Body of pancreas (tissue), 4 donors: ENCODE measurements at regions not wholly inside any gene's neighbourhood (a gene's known extent, or its start where the extent isn't known, plus 50 kb on each side); places are given as distances from the start of the nearest gene placed in this dataset.

Experiments
- ATAC-seq: fragments of 150-250 bp; one replicate; pipeline ENCODE4 v1.9.1; 2016
- DNase-seq, 4 donors: peaks; one replicate each; pipeline ENCODE4 v3.0.0-alpha.2; 2019
- H3K27ac ChIP-seq, 4 donors: fragments of 200-600 bp; sonication (generic); 1 replicate in 3 of 4; 2 replicates in 1 of 4; pipeline versions ENCODE4 v1.5.1 to v1.6.1; 2016 to 2019; ENCODE audit warnings: mild to moderate bottlenecking in 1 of 4, mixed read lengths in 1 of 4, moderate library complexity in 1 of 4
- H3K27me3 ChIP-seq, 2 donors: fragments of 200-600 bp; sonication (generic); one replicate each; pipeline ENCODE4 v1.6.0; 2016; ENCODE audit warnings: mild to moderate bottlenecking in 1 of 2
- H3K36me3 ChIP-seq, 2 donors: fragments of 200-600 bp; sonication (generic); replicated peaks in 1 of 2; 2 replicates each; pipeline ENCODE4 v1.5.1; 2016; ENCODE audit warnings: low read depth in 2 of 2; ENCODE audit not compliant: insufficient read depth in 1 of 2
- H3K4me1 ChIP-seq: fragments of 200-600 bp; sonication (generic); one replicate; pipeline ENCODE4 v1.6.0; 2016
- H3K4me3 ChIP-seq, 2 donors: fragments of 200-600 bp; sonication (generic); 1 replicate in 1 of 2; 2 replicates in 1 of 2; pipeline ENCODE4 v1.5.1; 2016 to 2019
- H3K9me3 ChIP-seq, 3 donors: fragments of 200-600 bp; sonication (generic); 1 replicate in 2 of 3; 2 replicates in 1 of 3; pipeline ENCODE4 v1.5.1; 2016
- CTCF ChIP-seq, 7 experiments: fragments of 450-650 bp in 4 of 7; fragments of 200-600 bp in 3 of 7; sonication (generic) in 3 of 7; IDR thresholded peaks; one replicate each; pipeline ENCODE4 v1.5.1; 2016 to 2019; ENCODE audit warnings: antibody characterized with exemption in 7 of 7
- POLR2A ChIP-seq, 3 donors: fragments of 450-650 bp; IDR thresholded peaks; one replicate each; pipeline ENCODE4 v1.6.1; 2016; ENCODE audit warnings: antibody characterized with exemption in 3 of 3, mild to moderate bottlenecking in 2 of 3
- WGBS, 2 donors: methylation state at CpG; one replicate each; pipeline ENCODE4 v1.1.5; 2017; 5-methylcytosine and 5-hydroxymethylcytosine counted together
- intact Hi-C: fragments of 100-400 bp; cut with DNase I; formaldehyde crosslinking; loops from one replicate; pipeline ENCODE4 v1.15.1; 2023

- H3K4me3 ChIP-seq, result no peak overlapping the region
- no peaks in the 10 kb centered on the region for H3K36me3 ChIP-seq
- DNase-seq (no peak), ATAC-seq (no peak)
- WGBS, 2 donors, result 47 to 51% methylated on average over 2 of the region's 2 CpGs
- no peak overlapping the region for H3K27ac ChIP-seq
- H3K27me3 ChIP-seq, result no peaks in the 10 kb centered on the region
- no peaks in the 10 kb centered on the region for H3K9me3 ChIP-seq
- peaks cover 59% of the 10 kb centered on the region for H3K4me1 ChIP-seq
- intact Hi-C loops, result no loop called here
- TF ChIP-seq POLR2A (IDR thresholded peaks at IDR 0.05) (no peak), CTCF (IDR thresholded peaks at IDR 0.05) (no peak)
These were observed 192.1 kb upstream of the TSC22D1 start for GRCh38 chr13:44768239-44768638.

GRCh38 chr13:44765001-44765471, 188.9 kb upstream of the TSC22D1 start:
- peak; percentile 35 to 74 (median 52) for DNase-seq
- intact Hi-C loops, result no loop called here
- Histone ChIP-seq H3K9me3 (no peaks in the 10 kb centered on the region), H3K27ac (peak overlapping the region; percentile 66 to 94 (median 91)), H3K36me3 (no peaks in the 10 kb centered on the region), H3K4me1 (peaks cover 84% of the 10 kb centered on the region), H3K27me3 (no peaks in the 10 kb centered on the region), H3K4me3 (no peak overlapping the region)
- ATAC-seq, result peak; percentile 62
- TF ChIP-seq CTCF (IDR thresholded peaks at IDR 0.05) (peak in 3 of 7 experiments; percentile 14 to 38 (median 27)), POLR2A (IDR thresholded peaks at IDR 0.05) (no peak)
- WGBS, 2 donors, result 18 to 24% methylated on average over 4 of the region's 4 CpGs

GRCh38 chr13:44764302-44764692, 188.2 kb upstream of the TSC22D1 start:
- intact Hi-C loops, result no loop called here

GRCh38 chr13:44763615-44764301, 187.6 kb upstream of the TSC22D1 start:
- H3K27me3 ChIP-seq, result no peaks in the 10 kb centered on the region
- no peak overlapping the region for H3K4me3 ChIP-seq
- TF ChIP-seq CTCF (IDR thresholded peaks at IDR 0.05), result peak in 2 of 7 experiments; percentile 12 to 32
- TF ChIP-seq POLR2A (IDR thresholded peaks at IDR 0.05), result no peak
- no peaks in the 10 kb centered on the region for H3K36me3 ChIP-seq
- ATAC-seq (peak; percentile 24), DNase-seq (peak; percentile 68 to 80 (median 74))
- intact Hi-C loops, result no loop called here
- peaks cover 84% of the 10 kb centered on the region for H3K4me1 ChIP-seq
- H3K9me3 ChIP-seq, result no peaks in the 10 kb centered on the region
- WGBS, 2 donors, result 21 to 42% methylated on average over 9 to 11 of the region's 11 CpGs
- H3K27ac ChIP-seq, result peak overlapping the region; percentile 68 to 94 (median 91)

More at GRCh38 chr13:44764302-44764692, 188.2 kb upstream of the TSC22D1 start:
- DNase-seq (peak; percentile 77 to 89 (median 80)), ATAC-seq (peak; percentile 59)
- 12 to 15% methylated on average over 8 of the region's 8 CpGs for WGBS, 2 donors
- TF ChIP-seq CTCF (IDR thresholded peaks at IDR 0.05) (no peak), POLR2A (IDR thresholded peaks at IDR 0.05) (peak in 2 of 3 donors; percentile 60 to 66)
- H3K4me3 ChIP-seq, result no peak overlapping the region
- peaks cover 84% of the 10 kb centered on the region for H3K4me1 ChIP-seq
- no peaks in the 10 kb centered on the region for H3K36me3 ChIP-seq
- peak overlapping the region; percentile 62 to 94 (median 91) for H3K27ac ChIP-seq
- no peaks in the 10 kb centered on the region for H3K9me3 ChIP-seq
- no peaks in the 10 kb centered on the region for H3K27me3 ChIP-seq

GRCh38 chr13:44762911-44763310, 186.8 kb upstream of the TSC22D1 start:
- no peaks in the 10 kb centered on the region for H3K36me3 ChIP-seq
- 57 to 58% methylated on average over 1 of the region's 1 CpG for WGBS, 2 donors
- DNase-seq (no peak), ATAC-seq (no peak)
- H3K4me3 ChIP-seq, result no peak overlapping the region
- H3K4me1 ChIP-seq, result peaks cover 90% of the 10 kb centered on the region
- no peaks in the 10 kb centered on the region for H3K9me3 ChIP-seq
- no peaks in the 10 kb centered on the region for H3K27me3 ChIP-seq
- TF ChIP-seq CTCF (IDR thresholded peaks at IDR 0.05), result no peak
- TF ChIP-seq POLR2A (IDR thresholded peaks at IDR 0.05), result no peak
- H3K27ac ChIP-seq, result peak overlapping the region; percentile 68 to 94 (median 91)
- intact Hi-C loops, result no loop called here
